Transverse colon (tissue), 4 donors: ENCODE measurements at regions not wholly inside any gene's neighbourhood (a gene's known extent, or its start where the extent isn't known, plus 50 kb on each side); places are given as distances from the start of the nearest gene placed in this dataset.

ENCODE experiments used
- DNase-seq: peaks from one replicate; pipeline ENCODE4 v3.0.0-alpha.2; 2019
- H3K27ac ChIP-seq, 4 donors: fragments of 200-600 bp; sonication (generic); 2 replicates each; pipeline ENCODE4 v1.5.1; 2016 to 2018; ENCODE audit warnings: inconsistent platforms in 4 of 4
- H3K27me3 ChIP-seq: fragments of 200-600 bp; sonication (generic); 2 replicates; pipeline ENCODE4 v1.5.1; 2017; ENCODE audit warnings: inconsistent platforms
- H3K36me3 ChIP-seq, 4 donors: fragments of 200-600 bp; sonication (generic); 2 replicates each; pipeline ENCODE4 v1.5.1; 2017 to 2019; ENCODE audit warnings: inconsistent platforms in 4 of 4
- H3K4me1 ChIP-seq, 4 donors: fragments of 200-600 bp; sonication (generic); 2 replicates each; pipeline ENCODE4 v1.5.1; 2017 to 2020; ENCODE audit warnings: inconsistent platforms in 4 of 4
- H3K4me3 ChIP-seq, 4 donors: fragments of 200-600 bp; sonication (generic); 1 replicate in 1 of 4; 2 replicates in 3 of 4; pipeline versions ENCODE4 v1.5.1 to v1.6.1; 2017 to 2019; ENCODE audit warnings: inconsistent platforms in 4 of 4
- H3K9me3 ChIP-seq, 2 donors: fragments of 200-600 bp; sonication (generic); 2 replicates each; pipeline ENCODE4 v1.5.1; 2017 to 2019; ENCODE audit warnings: inconsistent platforms in 2 of 2
- EP300 ChIP-seq: sonication (generic); formaldehyde crosslinking; IDR thresholded peaks from one replicate; pipeline ENCODE4 v1.6.1; 2017; ENCODE audit warnings: antibody characterized with exemption, low read depth
- POLR2A ChIP-seq: fragments of 450-650 bp; IDR thresholded peaks from one replicate; pipeline ENCODE4 v1.6.1; 2016; ENCODE audit warnings: antibody characterized with exemption, mild to moderate bottlenecking, moderate library complexity
- POLR2AphosphoS5 ChIP-seq, 3 donors: sonication (generic); formaldehyde crosslinking; IDR thresholded peaks; one replicate each; pipeline ENCODE4 v1.6.1; 2016; ENCODE audit warnings: antibody characterized with exemption in 3 of 3
- WGBS, 2 donors: methylation state at CpG; one replicate each; pipeline ENCODE4 v1.1.5; 2018; ENCODE audit warnings: low coverage in 1 of 2; 5-methylcytosine and 5-hydroxymethylcytosine counted together
- in situ Hi-C, 4 donors: fragments of 200-750 bp; cut with MboI; loops; one replicate each; pipeline versions ENCODE4 v1.15.0 to v1.15.1; 2017; ENCODE audit warnings: low sequenced_read_pairs in 3 of 4, low pct_ligation_motif_present in 1 of 4, low pct_unique_long_range_greater_than_20kb in 1 of 4
- intact Hi-C: fragments of 100-400 bp; cut with DNase I; formaldehyde crosslinking; loops from one replicate; pipeline ENCODE4 v1.15.1; 2023; ENCODE audit warnings: low total_unique reads
- TF ChIP-seq, protein P1 (sequence below), 5 experiments: fragments of 200-600 bp in 3 of 5; fragments of 450-650 bp in 2 of 5; sonication (generic) in 3 of 5; IDR thresholded peaks; 1 replicate in 2 of 5; 2 replicates in 3 of 5; pipeline ENCODE4 v1.5.1; 2016 to 2017; ENCODE audit warnings: antibody characterized with exemption in 5 of 5, inconsistent platforms in 3 of 5, mild to moderate bottlenecking in 2 of 5, moderate library complexity in 1 of 5

GRCh38 chr6:6844530-6844929, 256.0 kb downstream of the LY86 start:
- Histone ChIP-seq H3K4me1 (no peaks in the 10 kb centered on the region), H3K4me3 (no peak overlapping the region), H3K27ac (no peak overlapping the region), H3K9me3 (peaks cover 0 to 5% of the 10 kb centered on the region in 2 donors), H3K27me3 (no peaks in the 10 kb centered on the region), H3K36me3 (no peaks in the 10 kb centered on the region)
- intact Hi-C loops = no loop called here
- DNase-seq = no peak
- TF ChIP-seq POLR2A (no peak), EP300 (no peak), POLR2AphosphoS5 (IDR thresholded peaks at IDR 0.05) (no peak)
- TF ChIP-seq, protein P1, sequence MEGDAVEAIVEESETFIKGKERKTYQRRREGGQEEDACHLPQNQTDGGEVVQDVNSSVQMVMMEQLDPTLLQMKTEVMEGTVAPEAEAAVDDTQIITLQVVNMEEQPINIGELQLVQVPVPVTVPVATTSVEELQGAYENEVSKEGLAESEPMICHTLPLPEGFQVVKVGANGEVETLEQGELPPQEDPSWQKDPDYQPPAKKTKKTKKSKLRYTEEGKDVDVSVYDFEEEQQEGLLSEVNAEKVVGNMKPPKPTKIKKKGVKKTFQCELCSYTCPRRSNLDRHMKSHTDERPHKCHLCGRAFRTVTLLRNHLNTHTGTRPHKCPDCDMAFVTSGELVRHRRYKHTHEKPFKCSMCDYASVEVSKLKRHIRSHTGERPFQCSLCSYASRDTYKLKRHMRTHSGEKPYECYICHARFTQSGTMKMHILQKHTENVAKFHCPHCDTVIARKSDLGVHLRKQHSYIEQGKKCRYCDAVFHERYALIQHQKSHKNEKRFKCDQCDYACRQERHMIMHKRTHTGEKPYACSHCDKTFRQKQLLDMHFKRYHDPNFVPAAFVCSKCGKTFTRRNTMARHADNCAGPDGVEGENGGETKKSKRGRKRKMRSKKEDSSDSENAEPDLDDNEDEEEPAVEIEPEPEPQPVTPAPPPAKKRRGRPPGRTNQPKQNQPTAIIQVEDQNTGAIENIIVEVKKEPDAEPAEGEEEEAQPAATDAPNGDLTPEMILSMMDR (IDR thresholded peaks at IDR 0.05) = no peak
- in situ Hi-C loops = no loop called here
- WGBS, 2 donors = 86 to 89% methylated on average over 4 of the region's 4 CpGs

GRCh38 chr6:6845603-6846002, 257.1 kb downstream of the LY86 start:
- H3K27me3 ChIP-seq = no peaks in the 10 kb centered on the region
- no peaks in the 10 kb centered on the region for H3K4me1 ChIP-seq
- WGBS, 2 donors = 91 to 96% methylated on average over 3 of the region's 3 CpGs
- no peak for DNase-seq
- in situ Hi-C loops = no loop called here
- no peak overlapping the region for H3K27ac ChIP-seq
- peaks cover 0 to 5% of the 10 kb centered on the region in 2 donors for H3K9me3 ChIP-seq
- intact Hi-C loops = no loop called here
- TF ChIP-seq, protein P1 (IDR thresholded peaks at IDR 0.05) = no peak
- TF ChIP-seq POLR2A = no peak
- TF ChIP-seq EP300 = no peak
- H3K4me3 ChIP-seq = no peak overlapping the region
- no peaks in the 10 kb centered on the region for H3K36me3 ChIP-seq

GRCh38 chr6:6847591-6847990, 259.1 kb downstream of the LY86 start:
- no peak for DNase-seq

DNA sequence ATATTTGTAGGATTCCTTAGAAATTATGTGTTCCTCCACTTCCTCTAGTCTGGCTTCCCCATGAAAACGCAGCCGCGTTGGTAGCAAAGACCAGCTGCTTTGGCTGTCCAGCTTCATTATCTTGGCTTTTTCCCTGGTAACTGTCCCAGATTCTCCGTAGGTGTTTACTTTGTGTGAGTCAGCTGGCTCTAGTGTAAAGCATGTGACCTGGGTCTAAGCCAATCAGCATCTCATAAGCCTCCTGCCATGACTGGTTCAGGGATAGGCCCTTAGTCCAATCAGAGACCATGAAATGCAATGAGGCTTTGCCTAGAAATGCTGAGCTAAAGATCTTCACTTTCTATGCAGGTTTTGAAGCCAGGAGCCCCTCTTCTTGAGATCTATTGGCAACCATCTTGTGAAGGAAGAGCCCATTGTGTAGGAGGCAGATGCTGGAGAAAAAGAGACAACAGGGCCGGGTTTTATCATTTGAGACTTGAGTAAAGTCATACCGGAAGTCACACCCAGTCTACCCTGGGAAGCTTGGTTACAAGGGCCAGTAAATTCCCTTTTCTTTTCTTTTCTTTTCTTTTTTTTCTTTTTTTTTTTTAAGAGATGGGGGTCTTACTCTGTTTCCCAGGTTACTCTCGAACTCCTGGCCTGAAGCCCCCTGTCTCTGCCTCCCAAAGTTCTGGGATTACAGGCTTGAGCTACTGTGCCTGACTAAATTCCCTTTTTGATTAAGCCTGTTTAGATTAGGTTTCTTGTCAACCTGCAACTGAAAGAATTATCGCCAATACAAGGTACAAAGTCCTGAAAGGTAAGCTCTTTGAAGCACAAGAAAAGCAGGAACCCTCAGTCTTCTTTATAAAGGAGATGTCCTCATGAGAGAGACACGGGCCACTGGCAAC, 256.5 kb upstream of the RREB1 start:
- 51 to 63% methylated on average over 2 to 9 of the region's 9 CpGs for WGBS, 2 donors
- DNase-seq = peak; percentile 26
- intact Hi-C loops = no loop called here
- Histone ChIP-seq H3K27me3 (no peaks in the 10 kb centered on the region), H3K27ac (peak overlapping the region in 2 of 4 donors; percentile 30 to 43), H3K4me1 (peaks cover 2 to 13% (median 5%) of the 10 kb centered on the region in 4 donors), H3K36me3 (no peaks in the 10 kb centered on the region), H3K9me3 (peaks cover 0 to under 1% of the 10 kb centered on the region in 2 donors), H3K4me3 (no peak overlapping the region)
- TF ChIP-seq POLR2A (no peak), POLR2AphosphoS5 (IDR thresholded peaks at IDR 0.05) (peak in 1 of 3 donors; percentile 39)
- in situ Hi-C loops = no loop called here

More at GRCh38 chr6:6847591-6847990, 259.1 kb downstream of the LY86 start:
- H3K9me3 ChIP-seq = peaks cover 0 to 5% of the 10 kb centered on the region in 2 donors
- in situ Hi-C loops = no loop called here
- TF ChIP-seq, protein P1 (IDR thresholded peaks at IDR 0.05) = no peak
- TF ChIP-seq EP300 = no peak
- TF ChIP-seq POLR2A = no peak
- TF ChIP-seq POLR2AphosphoS5 (IDR thresholded peaks at IDR 0.05) = no peak
- intact Hi-C loops = no loop called here
- H3K27me3 ChIP-seq = no peaks in the 10 kb centered on the region
- 78% methylated on average over 3 of the region's 3 CpGs; no CpG with 5 or more reads in 1 of the 2 donors for WGBS, 2 donors
- H3K27ac ChIP-seq = no peak overlapping the region
- no peaks in the 10 kb centered on the region for H3K36me3 ChIP-seq
- H3K4me3 ChIP-seq = no peak overlapping the region
- peaks cover 0 to 8% (median 4%) of the 10 kb centered on the region in 4 donors for H3K4me1 ChIP-seq

GRCh38 chr6:6851949-6852261, 255.9 kb upstream of the RREB1 start:
- H3K27me3 ChIP-seq = no peaks in the 10 kb centered on the region
- 59 to 74% methylated on average over 2 of the region's 2 CpGs for WGBS, 2 donors
- H3K4me3 ChIP-seq = no peak overlapping the region
- TF ChIP-seq POLR2A (no peak), POLR2AphosphoS5 (IDR thresholded peaks at IDR 0.05) (no peak), EP300 (no peak)
- TF ChIP-seq, protein P1 (IDR thresholded peaks at IDR 0.05) = no peak
- intact Hi-C loops (no loop called here), in situ Hi-C loops (no loop called here)
- no peaks in the 10 kb centered on the region for H3K36me3 ChIP-seq
- peaks cover 7 to 19% (median 11%) of the 10 kb centered on the region in 4 donors for H3K4me1 ChIP-seq
- no peak for DNase-seq
- no peak overlapping the region for H3K27ac ChIP-seq
- H3K9me3 ChIP-seq = no peaks in the 10 kb centered on the region
